MCF 10A (cell line): ENCODE measurements at regions not wholly inside any gene's neighbourhood (a gene's known extent, or its start where the extent isn't known, plus 50 kb on each side); places are given as distances from the start of the nearest gene placed in this dataset.

ENCODE experiments used
- BruUV-seq: library from RNA; stranded (reverse); fragments of 400-500 nt; replicated peaks from 2 replicates; lab custom pipeline; 2021; lab: Mats Ljungman, UMichigan
- CTCF ChIA-PET: fragments of 300-600 bp; sonication (Branson Sonifier 250); formaldehyde crosslinking; extraction: SDS; loops from one replicate; lab custom pipeline; 2021; ENCODE audit warnings: antibody characterized with exemption, inconsistent platforms; lab: Yijun Ruan, JAX
- POLR2A ChIA-PET: fragments of 300-600, 350-650 bp; sonication (Branson Sonifier 250); formaldehyde crosslinking; extraction: SDS; loops from one replicate; lab custom pipeline; 2020; ENCODE audit warnings: antibody characterized with exemption, inconsistent platforms; lab: Yijun Ruan, JAX
- DNase-seq: peaks from one replicate; pipeline ENCODE4 v3.0.0-alpha.2; 2018; ENCODE audit not compliant: unreplicated experiment
- H3K27ac Mint-ChIP-seq: one replicate; pipeline ENCODE4 v1.8.0; 2022; ENCODE audit warnings: mild to moderate bottlenecking, low read depth, mixed read lengths; ENCODE audit not compliant: unreplicated experiment
- H3K27me3 Mint-ChIP-seq: one replicate; pipeline ENCODE4 v1.8.0; 2022; ENCODE audit warnings: mixed read lengths; ENCODE audit not compliant: insufficient read depth, unreplicated experiment
- H3K36me3 Mint-ChIP-seq: one replicate; pipeline ENCODE4 v1.8.0; 2022; ENCODE audit warnings: mild to moderate bottlenecking, moderate library complexity, mixed read lengths; ENCODE audit not compliant: insufficient read depth, unreplicated experiment
- H3K4me1 Mint-ChIP-seq: one replicate; pipeline ENCODE4 v1.8.0; 2022; ENCODE audit warnings: mixed read lengths; ENCODE audit not compliant: insufficient read depth, unreplicated experiment
- H3K4me3 Mint-ChIP-seq: one replicate; pipeline ENCODE4 v1.8.0; 2022; ENCODE audit warnings: mild to moderate bottlenecking, moderate library complexity, mixed read lengths; ENCODE audit not compliant: unreplicated experiment
- H3K9me3 Mint-ChIP-seq: one replicate; pipeline ENCODE4 v1.8.0; 2022; ENCODE audit warnings: mixed read lengths; ENCODE audit not compliant: unreplicated experiment
- CTCF ChIP-seq: fragments of 200-600 bp; IDR thresholded peaks from one replicate; pipeline ENCODE4 v1.8.0; 2022; ENCODE audit warnings: antibody characterized with exemption, mild to moderate bottlenecking; ENCODE audit not compliant: unreplicated experiment
- intact Hi-C: fragments of 100-400 bp; cut with micrococcal nuclease; formaldehyde crosslinking; loops from 2 replicates; pipeline ENCODE4 v1.14.1; 2022

GRCh38 chr6:40710626-40711330 lies 123.6 kb upstream of the LRFN2 start:
- no TSS peak for BruUV-seq
- no peak for TF ChIP-seq CTCF
- Mint-ChIP-seq H3K27me3 (no peaks in the 10 kb centered on the region), H3K36me3 (no peaks in the 10 kb centered on the region), H3K4me1 (no peaks in the 10 kb centered on the region), H3K4me3 (no peak overlapping the region), H3K9me3 (peaks cover 13% of the 10 kb centered on the region), H3K27ac (no peak overlapping the region)
- intact Hi-C loops, result no loop called here
- no peak for DNase-seq
- POLR2A ChIA-PET, result no interaction called here
- CTCF ChIA-PET, result interaction anchor here (0.5 kb wide), 1 partner anchor 48 kb away, joined by 3 read pairs; no protein-coding TSS in a partner anchor

- H3K4me3 Mint-ChIP-seq, result no peak overlapping the region
- H3K36me3 Mint-ChIP-seq, result no peaks in the 10 kb centered on the region
- ChIA-PET CTCF (no interaction called here), POLR2A (no interaction called here)
- no peak for DNase-seq
- peaks cover 7% of the 10 kb centered on the region for H3K9me3 Mint-ChIP-seq
- no TSS peak for BruUV-seq
- H3K4me1 Mint-ChIP-seq, result no peaks in the 10 kb centered on the region
- no peak overlapping the region for H3K27ac Mint-ChIP-seq
- H3K27me3 Mint-ChIP-seq, result no peaks in the 10 kb centered on the region
- intact Hi-C loops, result no loop called here
- no peak for TF ChIP-seq CTCF
Measured at GRCh38 chr6:40708049-40708448, 120.9 kb upstream of the LRFN2 start.

- POLR2A ChIA-PET, result no interaction called here
- no TSS peak for BruUV-seq
- H3K27me3 Mint-ChIP-seq, result no peaks in the 10 kb centered on the region
- no peak for TF ChIP-seq CTCF
- H3K4me3 Mint-ChIP-seq, result no peak overlapping the region
- CTCF ChIA-PET, result interaction anchor here (0.6 kb wide), 1 partner anchor 63 kb away, joined by 3 read pairs; no protein-coding TSS in a partner anchor
- H3K36me3 Mint-ChIP-seq, result no peaks in the 10 kb centered on the region
- no peak for DNase-seq
- intact Hi-C loops, result no loop called here
- H3K27ac Mint-ChIP-seq, result no peak overlapping the region
- H3K9me3 Mint-ChIP-seq, result peaks cover 7% of the 10 kb centered on the region
- H3K4me1 Mint-ChIP-seq, result no peaks in the 10 kb centered on the region
Measured at GRCh38 chr6:40706178-40706577, 119.0 kb upstream of the LRFN2 start.

- no peak overlapping the region for H3K27ac Mint-ChIP-seq
- H3K36me3 Mint-ChIP-seq, result no peaks in the 10 kb centered on the region
- no TSS peak for BruUV-seq
- CTCF ChIA-PET, result interaction anchor here (0.5 kb wide), 1 partner anchor 142 kb away, joined by 3 read pairs; no protein-coding TSS in a partner anchor
- H3K9me3 Mint-ChIP-seq, result peaks cover 7% of the 10 kb centered on the region
- TF ChIP-seq CTCF, result no peak
- H3K4me3 Mint-ChIP-seq, result no peak overlapping the region
- intact Hi-C loops, result no loop called here
- POLR2A ChIA-PET, result interaction anchor here (0.7 kb wide), 1 partner anchor 763 kb away, joined by 3 read pairs; no protein-coding TSS in a partner anchor
- no peaks in the 10 kb centered on the region for H3K4me1 Mint-ChIP-seq
- no peak for DNase-seq
- no peaks in the 10 kb centered on the region for H3K27me3 Mint-ChIP-seq
Measured at GRCh38 chr6:40705354-40705753, 118.2 kb upstream of the LRFN2 start.
